Peyer's patch (tissue), 4 donors: ENCODE measurements at regions not wholly inside any gene's neighbourhood (a gene's known extent, or its start where the extent isn't known, plus 50 kb on each side); places are given as distances from the start of the nearest gene placed in this dataset.
A peak's percentile ranks its signal among the peaks of the same experiment; 100 is the strongest.

Experiments used
- DNase-seq, 3 donors: peaks; one replicate each; pipeline ENCODE4 v3.0.0-alpha.2; 2017 to 2019
- H3K27ac ChIP-seq, 4 donors: fragments of 200-600 bp; sonication (generic); one replicate each; pipeline ENCODE4 v1.5.1; 2016 to 2019
- H3K27me3 ChIP-seq, 2 donors: fragments of 200-600 bp; sonication (generic); one replicate each; pipeline ENCODE4 v1.5.1; 2019
- H3K36me3 ChIP-seq, 3 donors: fragments of 200-600 bp; sonication (generic); one replicate each; pipeline ENCODE4 v1.5.1; 2016 to 2019
- H3K4me1 ChIP-seq, 4 donors: fragments of 200-600 bp; sonication (generic); one replicate each; pipeline ENCODE4 v1.5.1; 2016 to 2019
- H3K4me3 ChIP-seq, 4 donors: fragments of 200-600 bp; sonication (generic); 1 replicate in 3 of 4; 2 replicates in 1 of 4; pipeline ENCODE4 v1.5.1; 2016 to 2019; ENCODE audit warnings: mild to moderate bottlenecking in 1 of 4
- H3K9me3 ChIP-seq, 4 donors: fragments of 200-600 bp; sonication (generic); one replicate each; pipeline ENCODE4 v1.5.1; 2016 to 2019; ENCODE audit warnings: mild to moderate bottlenecking in 1 of 4
- POLR2A ChIP-seq, 2 donors: fragments of 450-650 bp; IDR thresholded peaks; one replicate each; pipeline ENCODE4 v1.5.1; 2017; ENCODE audit warnings: antibody characterized with exemption in 2 of 2, mild to moderate bottlenecking in 2 of 2, moderate library complexity in 2 of 2
- TF ChIP-seq, protein P1 (sequence below), 6 experiments: fragments of 450-650 bp in 4 of 6; fragments of 200-600 bp in 2 of 6; sonication (generic) in 1 of 6; IDR thresholded peaks; one replicate each; pipeline ENCODE4 v1.5.1; 2017 to 2019; ENCODE audit warnings: antibody characterized with exemption in 6 of 6, mild to moderate bottlenecking in 3 of 6, moderate library complexity in 1 of 6

DNA sequence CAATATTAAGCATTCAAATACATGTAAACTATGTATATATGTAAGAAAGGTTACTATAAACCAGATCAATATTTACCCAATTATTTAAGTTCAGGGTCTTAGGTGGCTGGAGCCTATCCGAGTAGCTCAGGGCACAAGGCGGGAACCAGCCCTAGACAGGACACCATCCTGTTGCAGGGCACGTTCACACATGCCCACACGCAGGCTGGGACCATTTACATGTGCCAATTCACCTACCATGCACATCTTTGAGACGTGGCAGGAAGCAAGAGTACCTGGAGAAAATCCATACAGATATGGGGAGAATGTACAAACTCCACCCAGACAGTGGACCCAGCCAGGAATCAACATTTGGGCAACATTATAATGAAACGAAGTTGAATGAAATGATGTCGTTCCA lies 263.0 kb upstream of the E2F7 start:
- no peak for DNase-seq
- no peak for TF ChIP-seq POLR2A (IDR thresholded peaks at IDR 0.05)
- TF ChIP-seq, protein P1, sequence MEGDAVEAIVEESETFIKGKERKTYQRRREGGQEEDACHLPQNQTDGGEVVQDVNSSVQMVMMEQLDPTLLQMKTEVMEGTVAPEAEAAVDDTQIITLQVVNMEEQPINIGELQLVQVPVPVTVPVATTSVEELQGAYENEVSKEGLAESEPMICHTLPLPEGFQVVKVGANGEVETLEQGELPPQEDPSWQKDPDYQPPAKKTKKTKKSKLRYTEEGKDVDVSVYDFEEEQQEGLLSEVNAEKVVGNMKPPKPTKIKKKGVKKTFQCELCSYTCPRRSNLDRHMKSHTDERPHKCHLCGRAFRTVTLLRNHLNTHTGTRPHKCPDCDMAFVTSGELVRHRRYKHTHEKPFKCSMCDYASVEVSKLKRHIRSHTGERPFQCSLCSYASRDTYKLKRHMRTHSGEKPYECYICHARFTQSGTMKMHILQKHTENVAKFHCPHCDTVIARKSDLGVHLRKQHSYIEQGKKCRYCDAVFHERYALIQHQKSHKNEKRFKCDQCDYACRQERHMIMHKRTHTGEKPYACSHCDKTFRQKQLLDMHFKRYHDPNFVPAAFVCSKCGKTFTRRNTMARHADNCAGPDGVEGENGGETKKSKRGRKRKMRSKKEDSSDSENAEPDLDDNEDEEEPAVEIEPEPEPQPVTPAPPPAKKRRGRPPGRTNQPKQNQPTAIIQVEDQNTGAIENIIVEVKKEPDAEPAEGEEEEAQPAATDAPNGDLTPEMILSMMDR (IDR thresholded peaks at IDR 0.05), result no peak
- H3K4me3 ChIP-seq, result no peak overlapping the region

DNA sequence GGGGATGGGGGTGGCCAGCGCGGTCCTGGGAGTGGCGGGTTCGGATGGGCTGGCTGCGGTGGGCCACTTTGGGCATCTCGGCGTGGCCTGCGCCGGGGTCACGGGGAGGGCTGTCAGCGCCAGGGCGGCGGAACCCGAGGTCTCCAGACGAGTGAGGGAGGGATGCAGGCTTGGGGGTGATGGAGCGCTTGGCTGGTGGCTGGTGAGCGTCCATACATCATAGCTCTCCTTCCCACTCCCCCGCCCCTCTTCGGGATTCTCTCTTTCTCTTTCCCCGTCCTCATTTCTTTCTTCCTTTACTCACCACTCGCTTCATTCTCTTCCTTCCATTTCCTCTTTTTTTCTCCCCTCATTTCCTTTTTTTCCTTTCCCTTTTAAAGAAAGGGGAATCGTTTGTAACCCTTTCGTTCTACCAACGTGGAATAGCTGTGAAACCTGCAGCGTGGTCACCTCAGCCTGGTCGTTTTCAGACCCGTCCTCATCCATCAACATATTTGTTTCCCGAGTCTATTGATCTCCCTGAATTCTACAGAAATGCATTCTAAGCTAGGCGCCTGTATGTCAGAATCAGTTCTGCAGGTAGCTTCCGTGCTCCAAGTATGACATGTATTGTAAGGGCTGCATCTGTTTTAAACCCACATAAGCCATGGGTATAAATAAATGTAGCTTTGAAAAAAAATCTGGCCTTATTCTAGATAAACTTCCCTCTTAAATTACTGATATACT lies 260.3 kb upstream of the E2F7 start:
- Histone ChIP-seq H3K9me3 (no peaks in the 10 kb centered on the region), H3K27me3 (no peaks in the 10 kb centered on the region), H3K27ac (no peak overlapping the region), H3K4me1 (peaks cover 0 to 20% (median 4%) of the 10 kb centered on the region in 4 donors), H3K36me3 (no peaks in the 10 kb centered on the region), H3K4me3 (peak overlapping the region; percentile 15 to 58 (median 46))
- no peak for TF ChIP-seq POLR2A (IDR thresholded peaks at IDR 0.05)
- TF ChIP-seq, protein P1 (IDR thresholded peaks at IDR 0.05), result no peak
- no peak for DNase-seq

More for the DNA sequence above, 263.0 kb upstream of the E2F7 start:
- Histone ChIP-seq H3K9me3 (no peaks in the 10 kb centered on the region), H3K36me3 (no peaks in the 10 kb centered on the region), H3K27me3 (no peaks in the 10 kb centered on the region), H3K4me1 (peaks cover 0 to 20% (median 4%) of the 10 kb centered on the region in 4 donors), H3K27ac (no peak overlapping the region)

- TF ChIP-seq, protein P1 (IDR thresholded peaks at IDR 0.05), result peak in 4 of 6 experiments; percentile 8 to 48 (median 43)
- TF ChIP-seq POLR2A (IDR thresholded peaks at IDR 0.05), result no peak
- H3K4me3 ChIP-seq, result peak overlapping the region; percentile 15 to 58 (median 46)
- DNase-seq, result peak in 2 of 3 donors; percentile 57 to 79
- no peaks in the 10 kb centered on the region for H3K36me3 ChIP-seq
- H3K4me1 ChIP-seq, result peaks cover 0 to 20% (median 4%) of the 10 kb centered on the region in 4 donors
- no peaks in the 10 kb centered on the region for H3K27me3 ChIP-seq
- H3K9me3 ChIP-seq, result no peaks in the 10 kb centered on the region
- no peak overlapping the region for H3K27ac ChIP-seq
Observed at GRCh38 chr12:77324763-77325468, 259.5 kb upstream of the E2F7 start.

GRCh38 chr12:77324416-77324762 lies 259.0 kb upstream of the E2F7 start:
- no peak for DNase-seq
- Histone ChIP-seq H3K9me3 (no peaks in the 10 kb centered on the region), H3K4me1 (peaks cover 0 to 20% (median 4%) of the 10 kb centered on the region in 4 donors), H3K36me3 (no peaks in the 10 kb centered on the region), H3K27ac (no peak overlapping the region), H3K4me3 (peak overlapping the region; percentile 15 to 58 (median 46)), H3K27me3 (no peaks in the 10 kb centered on the region)
- TF ChIP-seq, protein P1 (IDR thresholded peaks at IDR 0.05), result no peak
- TF ChIP-seq POLR2A (IDR thresholded peaks at IDR 0.05), result no peak

DNA sequence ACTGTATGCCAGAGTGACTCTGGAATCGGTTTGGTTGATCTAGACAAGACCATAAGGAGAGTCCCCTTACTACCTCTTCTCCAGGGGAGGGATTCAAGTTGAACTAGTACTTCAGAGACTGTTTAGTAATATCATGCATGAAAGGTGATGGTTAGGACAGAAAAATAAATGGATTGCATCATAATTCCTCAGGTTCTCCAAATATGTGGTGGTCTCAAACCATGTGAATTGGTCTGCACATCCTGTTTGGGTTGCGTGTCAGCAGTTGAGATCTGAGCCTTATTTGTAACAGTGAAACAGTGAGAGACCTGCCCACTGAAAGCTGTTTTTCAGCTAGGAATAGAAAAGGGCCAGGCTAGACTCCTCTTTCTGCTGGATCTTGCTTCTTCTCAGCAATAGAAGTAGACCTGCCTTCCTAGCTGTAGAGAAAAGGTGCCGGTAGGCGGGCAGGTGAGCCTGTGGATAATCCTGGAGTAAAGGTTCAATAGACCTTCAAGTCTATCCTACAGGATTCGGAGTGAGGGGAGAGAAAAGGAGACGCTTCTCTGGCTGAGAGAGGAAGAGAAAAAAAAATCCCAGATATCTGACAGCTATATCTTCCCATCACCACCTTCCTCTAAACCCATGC lies 258.5 kb upstream of the E2F7 start:
- Histone ChIP-seq H3K27ac (no peak overlapping the region), H3K4me3 (peak overlapping the region in 1 of 4 donors; percentile 58), H3K27me3 (no peaks in the 10 kb centered on the region), H3K36me3 (no peaks in the 10 kb centered on the region), H3K9me3 (no peaks in the 10 kb centered on the region), H3K4me1 (peaks cover 0 to 20% (median 4%) of the 10 kb centered on the region in 4 donors)
- TF ChIP-seq, protein P1 (IDR thresholded peaks at IDR 0.05), result no peak
- TF ChIP-seq POLR2A (IDR thresholded peaks at IDR 0.05), result no peak
- DNase-seq, result no peak
